GM21737 (cell line): ENCODE measurements at regions not wholly inside any gene's neighbourhood (a gene's known extent, or its start where the extent isn't known, plus 50 kb on each side); places are given as distances from the start of the nearest gene placed in this dataset.

Experiments
- ATAC-seq: cut with Tn5 transposase; IDR thresholded peaks from one replicate; pipeline ENCODE4 v1.9.1; 2021; ENCODE audit warnings: mild to moderate bottlenecking, moderate library complexity; ENCODE audit not compliant: unreplicated experiment

DNA sequence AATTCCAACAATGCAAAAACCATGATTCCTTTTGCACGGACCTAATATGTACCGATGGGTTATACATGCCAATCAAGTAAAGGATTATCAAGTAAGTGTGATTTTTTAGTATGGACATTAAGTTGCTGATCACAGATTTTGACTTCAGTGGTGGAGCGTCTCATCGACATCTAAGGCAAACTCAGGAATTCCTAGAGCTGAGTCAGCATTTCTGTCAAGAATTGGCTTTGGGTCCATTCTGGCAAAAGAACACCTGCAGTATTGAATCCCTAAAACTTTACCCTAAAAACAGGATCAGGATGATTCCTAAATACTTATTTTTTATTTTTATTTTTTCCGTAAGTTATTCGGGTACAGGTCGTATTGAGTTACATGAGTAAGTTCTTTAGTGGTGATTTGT is 83.6 kb downstream of the HPGD start:
- ATAC-seq: no peak

DNA sequence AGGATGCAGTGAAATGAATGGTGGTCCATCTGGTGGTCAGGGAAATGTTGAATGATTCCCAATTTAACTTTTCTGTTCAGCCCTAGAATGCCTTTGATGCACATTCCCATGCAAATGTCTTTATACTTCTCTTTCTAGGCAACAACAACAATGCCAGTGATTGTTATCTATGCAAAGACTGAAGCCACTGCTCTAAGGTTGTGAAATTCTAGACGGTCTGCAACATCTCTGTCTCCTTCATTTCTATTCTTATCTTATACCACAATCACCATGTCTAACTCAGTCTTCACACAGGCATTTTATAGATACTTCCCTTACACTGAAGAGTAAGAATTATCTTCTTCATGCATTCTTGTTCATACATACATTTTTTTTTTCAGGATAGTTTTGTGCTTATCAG is 84.5 kb downstream of the HPGD start:
- no peak for ATAC-seq

DNA sequence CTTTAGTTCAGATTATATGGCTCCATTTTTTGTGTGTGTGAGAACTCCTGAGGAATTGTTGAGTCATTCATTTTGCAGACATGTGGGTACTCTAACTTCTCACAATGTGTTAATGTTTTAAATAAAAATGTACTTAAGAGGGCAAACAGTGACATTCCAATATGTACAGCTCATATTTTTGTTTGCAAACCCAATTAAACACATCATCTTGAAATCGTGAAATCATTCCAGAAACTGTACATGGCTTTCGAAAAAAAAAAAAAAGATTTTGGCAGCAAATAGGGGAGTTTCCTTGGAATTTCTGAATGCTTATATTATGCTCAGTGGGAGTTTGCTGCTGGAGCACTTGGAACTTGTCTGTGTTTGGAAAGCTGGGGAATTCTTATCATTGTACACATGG is 85.0 kb downstream of the HPGD start:
- ATAC-seq: no peak

DNA sequence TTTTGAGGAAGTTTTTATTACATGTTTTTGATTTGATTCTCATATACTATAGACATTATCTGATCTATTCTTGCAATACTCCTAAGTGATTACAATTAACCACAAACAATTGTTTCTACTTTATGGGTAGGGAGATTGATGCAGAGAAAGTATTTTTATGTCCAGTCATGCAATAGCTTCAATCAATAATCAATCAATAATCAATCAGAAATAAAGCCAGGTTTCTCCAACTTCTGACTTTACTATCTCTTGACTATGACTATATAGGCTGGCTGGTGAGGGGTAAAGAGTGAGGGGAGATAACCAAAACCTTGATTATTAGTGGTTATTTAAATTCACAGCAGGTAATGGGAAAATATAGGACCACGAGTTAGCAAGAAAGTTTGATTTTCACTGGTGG is 85.9 kb downstream of the HPGD start:
- no peak for ATAC-seq

DNA sequence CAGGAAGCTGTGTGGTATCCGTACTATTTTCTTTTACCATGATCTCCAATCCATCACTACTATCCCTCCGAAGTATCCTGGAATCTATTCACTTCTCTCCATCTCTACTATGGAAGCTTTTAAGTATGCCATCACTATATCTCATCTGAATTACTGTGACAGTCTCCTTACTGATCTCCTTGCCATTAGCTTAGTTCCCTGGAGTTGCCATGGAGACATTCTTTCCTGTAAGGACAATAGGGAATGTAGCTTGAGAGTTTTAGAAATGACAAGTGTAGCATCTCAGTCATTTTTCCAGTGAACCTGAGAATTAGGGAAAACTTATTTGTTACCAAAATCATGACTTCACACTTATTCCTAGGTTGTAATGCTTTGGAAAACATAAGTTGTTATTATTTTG is 86.3 kb downstream of the HPGD start:
- no peak for ATAC-seq

DNA sequence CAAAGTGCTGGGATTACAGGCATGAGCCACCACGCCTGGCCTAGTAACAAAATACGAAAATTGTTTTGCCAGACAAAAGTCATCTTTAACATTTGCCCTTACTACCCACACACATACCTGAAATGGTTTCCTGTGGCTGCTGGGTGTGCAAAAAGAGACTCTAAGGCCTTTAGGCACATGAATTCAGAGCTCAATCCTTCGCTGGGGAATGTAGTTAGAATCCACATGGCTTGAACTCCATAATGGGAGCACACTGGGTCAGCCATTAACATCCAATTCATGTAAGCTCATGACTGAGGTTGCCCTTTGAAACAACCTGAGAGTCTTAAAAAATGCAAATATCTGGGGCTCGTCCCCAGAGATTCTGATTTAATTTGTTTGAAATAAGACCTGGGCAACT is 87.8 kb downstream of the HPGD start:
- no peak for ATAC-seq

DNA sequence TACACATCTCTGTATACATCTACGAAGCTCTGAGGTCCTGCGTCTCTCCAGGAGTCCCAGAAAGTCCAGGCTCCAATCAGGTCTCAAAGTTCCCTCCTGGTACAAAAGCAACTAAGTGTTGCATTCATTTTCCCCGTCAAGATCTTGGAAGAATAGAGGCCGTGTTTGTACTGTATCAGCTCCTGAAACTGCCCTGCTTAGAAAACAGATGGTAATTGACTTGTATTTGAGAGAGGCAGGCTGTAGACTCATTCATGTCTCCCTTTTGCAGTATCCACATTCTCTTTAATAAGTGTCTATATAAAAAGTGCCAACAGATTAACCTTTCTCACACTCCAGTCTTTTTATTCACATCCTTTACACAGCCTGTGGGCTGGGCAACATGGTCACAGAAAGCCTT is 91.7 kb downstream of the HPGD start:
- ATAC-seq: no peak

DNA sequence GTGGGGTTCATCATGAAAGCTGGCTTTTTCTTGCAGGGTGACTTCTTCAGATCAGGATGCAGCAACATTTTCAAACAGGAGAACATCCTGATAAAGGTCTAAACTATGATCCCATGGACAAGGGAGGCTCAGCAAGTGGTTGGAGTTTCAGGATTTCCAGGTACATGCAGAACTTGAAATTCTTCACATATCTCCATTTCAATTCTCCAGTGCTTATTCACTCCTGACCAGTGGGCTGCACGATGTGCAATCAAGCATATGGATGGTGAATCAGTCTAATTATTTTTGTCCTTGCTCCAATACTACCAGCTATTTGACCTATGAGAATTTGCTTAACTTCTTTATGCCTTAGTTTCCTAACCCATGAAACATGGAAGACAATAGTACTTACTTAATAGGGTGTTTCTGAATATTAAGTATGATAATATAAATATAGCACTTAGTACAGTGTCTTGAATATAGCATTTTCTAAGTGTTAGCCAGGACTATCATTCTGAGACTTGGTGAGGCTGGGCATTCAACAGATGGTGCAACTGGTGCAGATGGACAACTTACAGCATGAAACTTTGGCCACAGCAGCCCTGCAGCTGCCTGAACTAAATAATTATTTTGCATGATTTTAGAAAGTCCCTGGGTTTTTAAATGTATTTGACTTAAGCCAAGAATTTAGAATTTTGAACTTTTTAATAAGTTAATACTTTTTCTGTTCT is 92.4 kb downstream of the HPGD start:
- no peak for ATAC-seq

DNA sequence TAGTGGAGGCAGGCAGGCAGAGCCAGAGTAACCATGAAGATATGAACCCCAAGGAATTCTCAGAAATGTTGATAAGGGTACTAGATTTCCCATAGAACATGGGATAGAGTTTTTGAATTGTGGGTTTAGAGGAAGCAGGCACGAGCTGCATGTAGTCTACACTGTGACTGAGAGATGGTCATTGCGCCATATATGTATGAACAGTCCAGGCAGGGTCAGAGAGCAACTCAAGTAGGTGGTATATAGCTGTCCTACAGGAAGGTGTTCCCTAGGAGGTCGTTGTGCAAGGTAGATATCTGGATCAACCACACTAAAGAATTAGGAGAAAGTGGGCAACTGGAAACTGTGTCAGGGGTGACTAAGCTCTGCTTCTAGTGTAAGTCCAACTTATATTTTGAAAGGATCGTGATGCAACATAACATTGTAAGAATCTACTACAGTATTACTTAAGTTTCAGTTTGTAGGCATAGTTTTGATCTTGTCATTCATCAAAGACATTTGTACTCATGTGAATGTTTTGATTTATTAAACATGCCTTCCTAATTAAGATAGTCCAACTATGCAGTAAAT is 94.6 kb downstream of the HPGD start:
- ATAC-seq: no peak

DNA sequence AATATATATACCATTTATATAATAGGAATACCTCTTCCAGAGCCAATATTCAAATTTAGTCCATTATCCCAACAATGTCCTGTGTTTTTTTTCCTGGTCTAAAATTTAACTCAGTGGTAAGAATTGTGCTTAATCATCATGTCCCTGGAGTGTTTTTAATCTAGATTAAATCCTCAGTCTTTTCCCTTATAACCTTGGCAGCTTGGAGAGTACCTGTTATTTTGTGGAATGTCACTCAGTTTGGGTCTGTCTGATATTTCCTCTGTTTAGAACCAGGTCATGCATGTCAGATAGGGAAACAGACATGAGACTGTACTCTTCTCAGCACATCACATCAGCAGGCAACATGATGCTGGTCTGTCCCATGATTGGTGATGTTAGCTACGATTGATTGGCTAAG is 96.6 kb downstream of the HPGD start:
- no peak for ATAC-seq

DNA sequence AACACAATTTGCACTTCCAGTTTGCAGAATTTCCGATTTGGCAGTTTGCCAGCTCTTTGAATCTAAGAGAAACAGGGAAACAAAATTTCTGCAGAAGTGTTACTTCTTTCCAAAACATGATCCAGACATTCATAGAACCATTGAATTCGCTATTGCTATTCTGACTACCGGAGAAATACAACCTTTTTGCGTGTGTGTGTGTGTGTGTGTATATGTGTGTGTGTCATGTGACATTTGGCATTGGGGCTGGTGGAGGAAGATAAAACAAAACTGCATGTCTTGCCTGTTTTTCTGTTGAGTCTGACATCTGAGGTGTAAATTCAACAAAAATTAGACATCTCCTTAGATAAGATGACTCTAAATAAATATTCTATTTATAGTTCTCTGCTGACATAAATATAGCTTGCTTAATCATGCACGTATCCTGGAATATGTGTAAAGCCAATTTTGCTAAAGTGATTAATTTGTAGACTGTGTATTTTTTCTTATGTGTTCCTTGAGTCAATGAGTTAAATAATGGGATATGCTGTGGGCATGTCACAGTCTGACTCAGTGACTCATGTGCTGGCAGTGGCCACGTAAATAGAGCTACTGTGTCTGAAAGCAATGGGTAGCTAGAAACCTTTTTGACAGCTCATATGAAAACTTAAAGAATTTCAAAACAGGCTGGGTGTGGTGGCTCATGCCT is 98.9 kb downstream of the HPGD start:
- ATAC-seq: peak; percentile 66

DNA sequence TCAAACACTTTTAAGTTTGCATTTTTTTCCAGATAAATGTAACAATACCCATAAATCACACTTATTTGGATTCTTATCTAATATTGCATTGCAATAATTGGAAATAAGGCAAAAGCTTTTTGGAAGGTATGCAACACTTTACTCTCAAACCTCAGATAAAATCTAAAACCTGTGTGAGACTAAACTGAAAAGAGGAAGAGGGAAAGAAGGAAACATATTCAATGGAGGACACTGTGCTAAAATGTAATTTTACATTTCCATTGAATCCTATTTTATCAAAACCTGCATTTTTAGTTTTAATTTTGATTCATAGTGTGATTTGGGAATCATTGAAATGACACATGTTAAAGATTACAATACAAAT is 99.4 kb downstream of the HPGD start:
- no peak for ATAC-seq

DNA sequence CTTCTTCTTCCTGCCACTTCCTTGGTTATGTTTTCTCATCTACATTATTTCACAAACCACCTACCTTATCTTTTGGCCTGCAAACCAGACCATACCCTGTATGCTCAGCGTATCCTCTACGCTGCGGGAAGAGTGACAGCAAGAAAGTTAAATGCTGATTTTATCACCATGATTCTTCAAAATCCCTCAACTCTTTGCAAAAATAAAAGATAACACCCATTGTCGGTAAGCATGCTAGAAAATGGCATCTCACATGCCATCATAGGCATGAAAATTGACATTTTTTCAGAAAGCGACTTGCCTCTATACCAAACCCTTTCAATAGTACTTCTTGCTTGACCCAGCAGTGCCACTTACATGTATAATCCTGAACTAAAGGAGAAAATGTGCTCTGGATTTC is 102.0 kb downstream of the HPGD start:
- no peak for ATAC-seq

DNA sequence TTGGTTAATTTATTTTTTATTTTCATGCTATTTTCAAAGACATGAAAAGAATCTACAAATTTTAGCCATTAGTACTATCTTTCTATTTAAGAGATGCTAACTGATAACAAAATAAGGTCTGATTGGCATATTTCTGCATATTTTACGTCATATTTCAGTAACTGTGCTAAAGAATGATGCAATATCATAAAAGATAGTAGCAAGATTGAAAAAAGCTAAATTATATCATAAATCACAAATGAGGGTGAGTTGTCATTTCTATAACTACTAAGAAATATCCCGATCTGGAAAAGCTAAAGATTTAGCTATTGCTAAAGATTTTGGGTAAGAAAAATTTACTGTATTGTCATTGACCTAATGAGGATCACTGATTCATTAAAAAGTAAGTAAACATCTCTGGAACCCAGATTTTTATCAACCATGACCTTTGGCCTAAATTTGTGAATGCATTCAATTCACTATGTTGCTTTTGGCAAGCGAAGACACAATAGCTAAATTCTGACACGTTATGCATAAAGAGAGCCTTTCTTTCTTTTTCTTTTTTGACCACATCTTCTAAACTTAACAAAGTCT is 103.6 kb downstream of the HPGD start:
- no peak for ATAC-seq

DNA sequence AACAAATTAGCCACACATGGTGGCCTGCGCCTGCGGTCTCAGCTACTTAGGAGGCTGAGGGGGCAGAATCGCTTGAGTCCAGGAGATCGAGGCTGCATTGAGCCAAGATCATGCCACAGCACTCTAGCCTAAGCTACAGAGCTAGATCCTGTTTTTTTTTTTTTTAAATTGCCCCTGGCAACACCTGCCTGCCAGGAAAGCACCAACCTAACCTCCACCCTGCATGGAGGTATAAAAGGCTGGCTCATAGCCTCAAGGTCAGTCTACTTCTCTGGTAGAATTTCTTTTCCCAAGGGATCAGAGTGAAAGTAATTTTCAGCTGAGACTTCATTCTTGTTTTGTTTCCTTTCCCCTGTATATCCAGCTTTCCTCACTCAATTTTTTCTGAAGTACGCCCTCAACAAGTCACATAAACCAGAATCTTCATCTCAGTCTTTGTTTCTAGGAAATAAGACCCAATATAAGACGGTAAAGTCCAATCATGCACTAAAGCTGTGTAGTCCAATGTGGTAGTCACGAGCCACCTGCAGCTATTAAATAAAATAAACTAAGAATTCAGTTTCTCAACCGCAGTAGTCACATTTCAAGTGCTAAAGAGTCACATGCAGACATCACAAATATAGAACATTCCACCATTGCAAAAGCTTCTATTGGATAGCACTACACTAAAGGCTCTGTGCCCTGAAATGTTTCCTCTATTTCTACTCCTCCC is 113.3 kb downstream of the HPGD start:
- ATAC-seq: no peak

DNA sequence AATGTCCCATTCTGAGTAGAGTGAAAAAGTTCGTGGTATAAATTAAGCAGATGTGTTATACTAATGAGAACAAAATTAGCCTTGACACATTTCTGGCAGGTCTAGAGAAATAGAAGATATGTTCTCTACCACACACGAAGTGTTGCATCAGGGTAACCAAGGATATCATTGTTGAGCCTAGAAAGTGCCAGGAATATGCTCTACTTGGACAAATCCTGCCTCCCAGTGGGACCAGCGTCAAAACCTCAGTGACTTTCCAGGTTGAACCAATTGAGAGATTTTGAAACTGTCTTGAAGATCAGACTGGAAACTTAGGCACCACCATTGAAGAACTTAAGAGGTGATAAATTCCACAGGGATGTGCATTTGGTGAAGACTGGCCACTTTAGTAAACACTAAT is 115.9 kb downstream of the HPGD start:
- ATAC-seq: no peak

DNA sequence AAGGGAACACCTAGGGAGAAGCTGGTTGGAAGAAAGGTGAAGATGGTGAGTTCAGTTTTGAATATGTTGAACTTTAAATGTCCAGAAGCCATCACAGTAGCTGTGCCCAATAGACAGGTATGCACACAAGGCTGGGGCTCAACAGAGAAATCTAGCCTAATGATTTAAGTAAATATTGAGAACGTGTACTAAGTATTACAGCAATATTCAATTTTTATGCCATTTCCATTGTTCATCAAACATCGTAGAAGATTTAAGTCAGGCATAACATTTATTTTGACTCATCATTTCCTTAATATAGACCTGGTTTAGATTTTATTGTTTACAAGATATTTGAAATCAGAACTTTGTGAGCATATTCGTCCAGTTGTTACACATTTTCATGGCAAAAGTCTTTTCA is 116.4 kb downstream of the HPGD start:
- no peak for ATAC-seq

DNA sequence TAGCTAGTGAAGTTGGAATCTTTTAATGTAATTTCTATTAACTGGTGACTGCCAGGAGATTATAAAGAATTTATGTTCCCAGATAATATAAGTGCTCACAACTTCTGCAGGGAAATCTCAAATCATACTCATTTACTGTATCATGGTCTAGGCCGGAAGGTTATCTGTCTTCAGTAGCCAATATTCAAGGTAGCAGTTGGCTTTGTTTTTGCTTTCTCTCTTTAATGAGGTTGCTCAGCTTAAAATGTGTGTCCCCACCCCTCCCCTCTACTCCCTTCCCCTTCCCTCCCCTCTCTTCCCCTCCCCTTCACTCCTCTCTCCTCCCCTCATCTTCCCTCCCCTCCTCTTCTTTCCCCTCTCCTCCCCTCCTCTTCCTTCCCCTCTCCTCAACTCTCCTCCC is 117.6 kb downstream of the HPGD start:
- ATAC-seq: no peak

DNA sequence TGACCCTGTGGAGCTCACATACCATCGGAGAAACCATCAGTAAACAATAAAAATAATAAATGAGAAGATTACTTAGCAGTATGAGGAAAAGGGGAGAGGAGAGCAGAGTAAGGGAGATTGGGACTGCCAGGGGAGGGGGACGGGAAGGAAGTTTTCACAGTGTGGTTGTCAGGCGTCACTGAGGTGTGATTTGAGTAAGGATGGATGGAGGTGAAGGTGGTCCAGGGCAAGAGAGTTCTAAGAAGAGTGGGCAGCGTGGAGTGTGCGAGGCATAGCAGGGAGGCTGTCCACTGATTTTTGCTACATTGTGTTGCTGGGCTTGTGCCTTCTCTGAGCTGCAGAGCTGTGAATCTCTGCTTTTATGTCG is 119.1 kb downstream of the HPGD start:
- no peak for ATAC-seq

DNA sequence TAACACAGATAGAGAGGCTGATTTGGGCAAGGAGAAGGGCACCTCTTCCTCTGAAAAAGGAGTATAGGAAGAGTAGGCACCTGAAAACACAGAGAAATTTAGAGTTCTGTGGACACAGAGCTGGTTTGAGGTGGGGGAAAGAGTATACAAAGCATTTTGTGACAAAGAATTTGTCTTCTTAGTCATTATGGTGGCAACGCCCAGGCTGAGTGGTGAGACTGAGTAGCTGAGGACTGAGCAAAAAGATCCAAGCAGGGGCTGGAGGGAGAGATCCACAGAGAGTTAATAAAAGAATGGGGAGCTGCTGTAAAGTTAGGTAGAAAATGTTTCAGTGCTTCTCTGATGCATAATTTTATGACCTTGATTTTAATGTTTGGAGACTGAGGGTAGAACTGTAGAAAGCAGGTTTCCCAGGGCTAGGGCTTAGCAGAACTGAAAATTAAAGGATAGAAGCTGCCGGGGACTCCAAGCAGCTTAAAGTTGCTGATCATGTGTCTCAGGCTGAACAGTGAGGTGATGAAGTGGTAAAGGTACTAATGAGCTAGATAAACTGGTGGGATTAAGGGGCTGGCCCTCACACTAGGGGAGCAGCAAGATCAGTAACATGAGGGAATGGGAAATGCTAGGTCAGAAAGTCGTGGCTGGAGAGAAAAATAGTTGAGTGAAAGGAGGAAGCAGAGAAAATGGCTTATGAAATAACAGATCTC is 118.9 kb downstream of the CEP44 start:
- ATAC-seq: no peak

DNA sequence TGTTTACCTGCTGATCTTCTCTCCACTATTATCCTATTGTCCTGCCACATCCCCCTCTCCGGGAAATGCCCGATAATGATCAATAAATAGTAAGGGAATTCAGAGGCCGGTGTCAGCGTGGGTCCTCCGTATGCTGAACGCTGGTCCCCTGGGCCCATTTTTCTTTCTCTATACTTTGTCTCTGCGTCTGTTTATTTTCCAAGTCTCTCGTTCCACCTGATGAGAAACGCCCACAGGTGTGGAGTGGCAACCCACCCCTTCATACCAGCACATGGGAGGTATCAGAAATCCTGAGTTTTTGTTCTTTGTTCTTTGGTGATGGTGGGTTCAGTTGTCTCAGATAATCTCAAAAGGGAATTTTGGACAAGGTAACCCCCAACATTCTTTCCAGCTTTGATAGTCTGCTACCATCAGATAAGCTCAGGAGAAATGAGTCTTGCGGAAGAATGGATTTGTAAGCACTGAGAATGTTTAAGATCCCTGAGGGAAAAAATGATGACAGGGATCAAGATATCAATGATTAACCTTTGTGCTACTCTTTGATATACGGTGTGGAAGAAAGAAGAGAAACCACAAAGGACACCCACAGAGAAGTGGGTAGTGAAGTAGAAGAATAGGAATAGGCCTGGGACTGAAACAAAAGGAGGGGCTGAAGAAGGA is 117.9 kb downstream of the CEP44 start:
- no peak for ATAC-seq
